Epithelial cell of proximal tubule (primary cell): ENCODE measurements at regions not wholly inside any gene's neighbourhood (a gene's known extent, or its start where the extent isn't known, plus 50 kb on each side); places are given as distances from the start of the nearest gene placed in this dataset.

Source experiments
- DNase-seq: peaks from one replicate; pipeline ENCODE4 v3.0.0-alpha.2; 2011; ENCODE audit warnings: low read depth
- H3K4me3 ChIP-seq: 2 replicates; pipeline ENCODE4 v1.5.1; 2011; ENCODE audit warnings: low read depth, mild to moderate bottlenecking, low read length
- CTCF ChIP-seq: conservative IDR thresholded peaks from 2 replicates; pipeline ENCODE4 v1.5.1; 2012; ENCODE audit warnings: low read depth, mild to moderate bottlenecking, low read length

- no peak for DNase-seq
- no peak for TF ChIP-seq CTCF
- H3K4me3 ChIP-seq: no peak overlapping the region
Measured at GRCh38 chr5:28234356-28234968, 1196.1 kb upstream of the CDH9 start.

DNA sequence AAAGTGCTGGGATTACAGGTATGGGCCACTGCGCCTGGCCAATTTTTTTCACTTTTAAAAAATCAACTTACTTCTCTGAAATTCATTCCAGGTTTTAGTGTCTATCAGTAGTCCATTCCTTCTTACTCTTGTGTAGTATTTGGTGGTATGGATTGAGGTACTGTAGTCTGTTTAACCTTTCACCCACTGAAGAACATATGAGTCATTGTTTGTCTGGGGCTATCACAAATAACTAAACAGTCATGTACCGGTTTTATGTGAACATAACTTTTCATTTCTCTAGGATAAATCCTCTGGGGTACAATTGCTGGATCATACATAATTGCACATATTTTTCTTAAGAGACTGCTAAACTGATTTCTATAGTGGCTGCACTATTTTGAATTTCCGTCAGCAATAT is 1188.0 kb upstream of the CDH9 start:
- DNase-seq: no peak
- H3K4me3 ChIP-seq: no peak overlapping the region
- no peak for TF ChIP-seq CTCF

- DNase-seq: no peak
- no peak overlapping the region for H3K4me3 ChIP-seq
- no peak for TF ChIP-seq CTCF
Measured at GRCh38 chr5:28219539-28219938, 1181.2 kb upstream of the CDH9 start.

DNA sequence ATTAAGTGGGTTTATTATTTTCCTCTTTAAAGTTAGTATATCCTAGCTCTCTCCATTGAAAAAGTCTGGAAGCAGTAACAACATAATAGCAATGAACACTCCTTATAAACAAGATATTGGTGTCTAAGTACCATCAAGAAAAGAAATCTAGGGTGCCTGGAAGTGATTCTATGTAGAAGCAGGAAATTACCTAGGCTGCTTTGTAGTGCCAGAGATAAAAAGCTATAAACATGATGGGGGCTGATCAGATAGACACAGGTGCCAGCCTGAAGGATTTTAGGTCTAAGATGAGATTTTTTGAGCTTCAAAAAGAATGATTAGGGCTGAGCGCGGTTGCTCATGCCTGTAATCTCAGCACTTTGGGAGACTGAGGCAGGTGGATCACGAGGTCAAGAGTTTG is 1179.3 kb upstream of the CDH9 start:
- no peak for DNase-seq
- no peak overlapping the region for H3K4me3 ChIP-seq
- no peak for TF ChIP-seq CTCF

GRCh38 chr5:28216939-28217360 is 1178.6 kb upstream of the CDH9 start:
- TF ChIP-seq CTCF: no peak
- no peak for DNase-seq
- no peak overlapping the region for H3K4me3 ChIP-seq

GRCh38 chr5:28215091-28215490 is 1176.7 kb upstream of the CDH9 start:
- H3K4me3 ChIP-seq: no peak overlapping the region
- no peak for TF ChIP-seq CTCF
- DNase-seq: no peak

DNA sequence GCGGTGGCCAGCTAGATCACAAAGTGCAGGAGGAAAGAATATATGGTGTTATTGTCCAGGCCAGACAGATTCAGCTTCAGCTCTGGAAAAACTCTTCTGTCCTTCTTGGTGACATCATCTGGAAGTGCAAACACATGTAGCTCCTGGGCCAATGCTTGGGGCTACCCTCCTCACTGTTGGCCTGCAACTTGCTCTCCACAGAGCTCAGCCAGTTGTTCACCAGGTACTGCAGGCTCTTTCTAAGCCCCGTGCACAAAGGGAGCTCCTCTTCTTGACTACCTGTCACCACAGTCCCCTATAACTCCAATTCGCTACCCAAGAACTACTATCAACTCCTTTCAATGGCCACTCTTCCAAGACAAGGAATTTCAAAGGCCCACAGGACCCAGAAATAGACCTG is 1175.9 kb upstream of the CDH9 start:
- TF ChIP-seq CTCF: no peak
- no peak for DNase-seq
- no peak overlapping the region for H3K4me3 ChIP-seq
